OCI-LY7 (cell line): ENCODE measurements at regions not wholly inside any gene's neighbourhood (a gene's known extent, or its start where the extent isn't known, plus 50 kb on each side); places are given as distances from the start of the nearest gene placed in this dataset.

Experiments used
- BruUV-seq: library from RNA; stranded (reverse); fragments of 400-500 nt; replicated peaks from 2 replicates; lab custom pipeline; 2021; lab: Mats Ljungman, UMichigan
- CTCF ChIA-PET: fragments of 300-600 bp; sonication (Branson Sonifier 250); formaldehyde crosslinking; loops from one replicate; lab custom pipeline; 2022; ENCODE audit warnings: antibody characterized with exemption; ENCODE audit not compliant: unreplicated experiment; lab: Charles Lee
- POLR2A ChIA-PET: fragments of 300-600 bp; sonication (Branson Sonifier 250); formaldehyde crosslinking; loops from one replicate; lab custom pipeline; 2022; ENCODE audit warnings: antibody characterized with exemption; lab: Charles Lee
- DNase-seq: peaks from one replicate; pipeline ENCODE4 v3.0.0-alpha.2; 2015; ENCODE audit warnings: low spot score
- H2AFZ ChIP-seq: fragments of 200-600 bp; sonication (generic), shearing (Covaris generic); 2 replicates; pipeline ENCODE4 v1.6.1; 2014; ENCODE audit warnings: mild to moderate bottlenecking, antibody characterized with exemption, low read length, moderate library complexity
- H3K27ac ChIP-seq: fragments of 200-600 bp; sonication (generic); 2 replicates; pipeline ENCODE4 v1.5.1; 2014; ENCODE audit warnings: mixed run types, low read depth, mild to moderate bottlenecking, moderate library complexity, low read length, inconsistent platforms; ENCODE audit not compliant: poor library complexity, severe bottlenecking
- H3K36me3 ChIP-seq: fragments of 200-600 bp; sonication (generic); 2 replicates; pipeline ENCODE4 v1.6.1; 2014; ENCODE audit warnings: mild to moderate bottlenecking, antibody characterized with exemption, low read length, moderate library complexity, mixed read lengths; ENCODE audit not compliant: insufficient read depth
- H3K4me1 ChIP-seq: fragments of 200-600 bp; sonication (generic); 2 replicates; pipeline ENCODE4 v1.5.1; 2014; ENCODE audit warnings: mild to moderate bottlenecking, low read length; ENCODE audit not compliant: insufficient read depth, poor library complexity, severe bottlenecking
- H3K4me2 ChIP-seq: fragments of 200-600 bp; sonication (generic); 2 replicates; pipeline ENCODE4 v1.6.1; 2014; ENCODE audit warnings: mild to moderate bottlenecking, low read length
- H3K4me3 ChIP-seq: fragments of 200-600 bp; sonication (generic); 2 replicates; pipeline ENCODE4 v1.5.1; 2014; ENCODE audit warnings: mild to moderate bottlenecking, low read depth, low read length; ENCODE audit not compliant: poor library complexity, severe bottlenecking
- H3K79me2 ChIP-seq: fragments of 200-600 bp; sonication (generic); 2 replicates; pipeline ENCODE4 v1.6.1; 2016; ENCODE audit warnings: low read depth, mild to moderate bottlenecking, low read length, moderate library complexity, mixed read lengths; ENCODE audit not compliant: insufficient read depth
- H3K9me2 ChIP-seq: fragments of 200-600 bp; sonication (generic); 2 replicates; pipeline ENCODE4 v1.6.1; 2016; ENCODE audit warnings: mild to moderate bottlenecking, low read length, mixed read lengths; ENCODE audit not compliant: insufficient read depth
- H3K9me3 ChIP-seq: fragments of 200-600 bp; sonication (generic); 2 replicates; pipeline ENCODE4 v1.6.1; 2014; ENCODE audit warnings: mild to moderate bottlenecking, mixed run types, low read length, mixed read lengths
- H4K20me1 ChIP-seq: fragments of 200-600 bp; sonication (generic); 2 replicates; pipeline ENCODE4 v1.6.1; 2014; ENCODE audit warnings: mild to moderate bottlenecking, antibody characterized with exemption, low read length, moderate library complexity, mixed read lengths; ENCODE audit not compliant: insufficient read depth
- EZH2phosphoT487 ChIP-seq: fragments of 200-600 bp; sonication (generic); IDR thresholded peaks from 2 replicates; pipeline ENCODE4 v1.6.1; 2018; ENCODE audit warnings: low read depth, borderline replicate concordance, mild to moderate bottlenecking, mixed run types, antibody characterized with exemption, low read length, moderate library complexity, mixed read lengths
- intact Hi-C: fragments of 100-400 bp; cut with micrococcal nuclease; formaldehyde crosslinking; loops from one replicate; pipeline ENCODE4 v1.10.0; 2022; ENCODE audit not compliant: unreplicated experiment
- TF ChIP-seq, protein P1 (sequence below): fragments of 200-600 bp; sonication (generic); conservative IDR thresholded peaks from 2 replicates; pipeline ENCODE4 v1.5.1; 2014; ENCODE audit warnings: mild to moderate bottlenecking, antibody characterized with exemption, low read length, moderate library complexity, mixed read lengths

- CTCF ChIA-PET: no interaction called here
These were observed 63.8 kb upstream of the IL1R1 start for GRCh38 chr2:102078773-102079172.

DNA sequence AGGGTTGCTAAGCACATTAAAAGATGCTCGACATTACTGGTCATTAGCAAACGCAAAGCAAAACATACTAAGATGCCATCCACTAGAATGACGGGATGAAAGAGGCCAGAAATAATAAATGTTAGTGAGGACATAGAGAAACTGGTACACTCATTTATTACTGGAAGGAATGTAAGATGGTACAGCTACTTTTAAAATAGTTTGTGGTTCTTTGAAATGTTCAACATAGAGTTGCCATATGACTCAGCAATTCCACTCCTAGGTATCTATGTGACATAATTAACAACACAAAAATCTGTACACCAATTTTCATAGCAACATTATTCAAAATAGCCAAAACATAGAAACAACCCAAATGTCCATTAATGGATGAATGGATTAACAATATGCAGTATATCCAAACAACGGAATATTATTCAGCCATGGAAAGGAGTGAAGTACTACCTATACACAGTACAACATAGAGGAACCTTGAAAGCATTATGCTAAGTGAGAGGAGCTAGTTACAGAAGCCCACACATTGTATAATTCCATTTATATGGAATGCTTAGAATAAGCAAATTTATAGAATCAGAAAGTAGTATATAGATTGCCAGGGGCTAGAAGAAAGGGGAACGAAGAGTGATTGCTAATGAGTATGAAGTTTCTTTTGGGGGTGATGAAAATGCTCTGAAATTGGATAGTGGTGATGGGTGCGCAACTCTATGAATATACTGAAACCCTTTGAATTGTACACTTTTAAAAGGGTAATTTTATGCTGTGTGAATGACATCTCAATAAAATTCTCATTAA, 61.9 kb upstream of the IL1R1 start:
- ChIA-PET POLR2A (interaction anchor here (0.6 kb wide), 1 partner anchor 150 kb away, joined by 3 read pairs; no protein-coding TSS in a partner anchor), CTCF (no interaction called here)
- Histone ChIP-seq H3K9me2 (no peaks in the 10 kb centered on the region), H3K36me3 (no peaks in the 10 kb centered on the region), H2AFZ (no peak overlapping the region), H3K27ac (no peak overlapping the region), H3K9me3 (no peaks in the 10 kb centered on the region), H4K20me1 (no peaks in the 10 kb centered on the region), H3K4me3 (no peak overlapping the region), H3K4me1 (no peaks in the 10 kb centered on the region), H3K4me2 (no peak overlapping the region), H3K79me2 (no peaks in the 10 kb centered on the region)
- TF ChIP-seq, protein P1, sequence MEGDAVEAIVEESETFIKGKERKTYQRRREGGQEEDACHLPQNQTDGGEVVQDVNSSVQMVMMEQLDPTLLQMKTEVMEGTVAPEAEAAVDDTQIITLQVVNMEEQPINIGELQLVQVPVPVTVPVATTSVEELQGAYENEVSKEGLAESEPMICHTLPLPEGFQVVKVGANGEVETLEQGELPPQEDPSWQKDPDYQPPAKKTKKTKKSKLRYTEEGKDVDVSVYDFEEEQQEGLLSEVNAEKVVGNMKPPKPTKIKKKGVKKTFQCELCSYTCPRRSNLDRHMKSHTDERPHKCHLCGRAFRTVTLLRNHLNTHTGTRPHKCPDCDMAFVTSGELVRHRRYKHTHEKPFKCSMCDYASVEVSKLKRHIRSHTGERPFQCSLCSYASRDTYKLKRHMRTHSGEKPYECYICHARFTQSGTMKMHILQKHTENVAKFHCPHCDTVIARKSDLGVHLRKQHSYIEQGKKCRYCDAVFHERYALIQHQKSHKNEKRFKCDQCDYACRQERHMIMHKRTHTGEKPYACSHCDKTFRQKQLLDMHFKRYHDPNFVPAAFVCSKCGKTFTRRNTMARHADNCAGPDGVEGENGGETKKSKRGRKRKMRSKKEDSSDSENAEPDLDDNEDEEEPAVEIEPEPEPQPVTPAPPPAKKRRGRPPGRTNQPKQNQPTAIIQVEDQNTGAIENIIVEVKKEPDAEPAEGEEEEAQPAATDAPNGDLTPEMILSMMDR: no peak
- no peak for TF ChIP-seq EZH2phosphoT487
- intact Hi-C loops: no loop called here
- BruUV-seq: no TSS peak
- DNase-seq: no peak

More at GRCh38 chr2:102078773-102079172, 63.8 kb upstream of the IL1R1 start:
- Histone ChIP-seq H3K27ac (no peak overlapping the region), H2AFZ (no peak overlapping the region), H3K9me3 (no peaks in the 10 kb centered on the region), H3K4me3 (no peak overlapping the region), H3K9me2 (no peaks in the 10 kb centered on the region), H3K36me3 (no peaks in the 10 kb centered on the region), H4K20me1 (no peaks in the 10 kb centered on the region), H3K79me2 (no peaks in the 10 kb centered on the region), H3K4me2 (no peak overlapping the region), H3K4me1 (no peaks in the 10 kb centered on the region)
- no peak for DNase-seq
- no peak for TF ChIP-seq EZH2phosphoT487
- TF ChIP-seq, protein P1: no peak
- BruUV-seq: no TSS peak
- POLR2A ChIA-PET: no interaction called here
- intact Hi-C loops: no loop called here

- ChIA-PET CTCF (no interaction called here), POLR2A (interaction anchor here (0.6 kb wide), 1 partner anchor 150 kb away, joined by 3 read pairs; no protein-coding TSS in a partner anchor)
- no peak for DNase-seq
- H3K4me1 ChIP-seq: no peaks in the 10 kb centered on the region
- H4K20me1 ChIP-seq: no peaks in the 10 kb centered on the region
- H3K9me2 ChIP-seq: no peaks in the 10 kb centered on the region
- no peak overlapping the region for H2AFZ ChIP-seq
- H3K4me3 ChIP-seq: no peak overlapping the region
- BruUV-seq: no TSS peak
- H3K27ac ChIP-seq: no peak overlapping the region
- no peaks in the 10 kb centered on the region for H3K9me3 ChIP-seq
- TF ChIP-seq, protein P1: no peak
- TF ChIP-seq EZH2phosphoT487: no peak
- intact Hi-C loops: no loop called here
- no peak overlapping the region for H3K4me2 ChIP-seq
- no peaks in the 10 kb centered on the region for H3K79me2 ChIP-seq
- H3K36me3 ChIP-seq: no peaks in the 10 kb centered on the region
These were observed 61.4 kb upstream of the IL1R1 start for GRCh38 chr2:102081243-102081522.
